DMS53 (cell line): ENCODE measurements at regions not wholly inside any gene's neighbourhood (a gene's known extent, or its start where the extent isn't known, plus 50 kb on each side); places are given as distances from the start of the nearest gene placed in this dataset.
A peak's percentile ranks its signal among the peaks of the same experiment; 100 is the strongest.

Experiments
- DNase-seq: peaks from one replicate; lab custom pipeline; 2025; lab: John Stamatoyannopoulos, UW

DNA sequence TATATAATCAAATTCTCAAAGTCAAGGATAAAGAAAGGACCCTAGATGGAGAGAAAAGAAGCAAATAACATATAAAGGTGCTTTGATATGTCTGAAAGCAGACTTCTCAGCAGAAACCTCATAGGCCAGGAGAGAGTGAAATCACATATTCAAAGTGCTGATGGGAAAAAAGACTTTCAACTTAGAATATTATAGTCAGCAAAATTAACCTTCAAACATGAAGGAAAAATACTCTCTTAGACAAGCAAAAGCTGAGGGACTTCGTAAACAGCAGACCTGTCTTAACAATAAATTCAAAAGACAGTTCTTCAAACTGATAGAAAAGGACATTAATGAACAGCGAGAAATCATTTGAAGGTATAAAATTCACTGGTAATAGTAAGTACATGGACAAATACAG lies 107.2 kb upstream of the KCNH7 start:
- no peak for DNase-seq

DNA sequence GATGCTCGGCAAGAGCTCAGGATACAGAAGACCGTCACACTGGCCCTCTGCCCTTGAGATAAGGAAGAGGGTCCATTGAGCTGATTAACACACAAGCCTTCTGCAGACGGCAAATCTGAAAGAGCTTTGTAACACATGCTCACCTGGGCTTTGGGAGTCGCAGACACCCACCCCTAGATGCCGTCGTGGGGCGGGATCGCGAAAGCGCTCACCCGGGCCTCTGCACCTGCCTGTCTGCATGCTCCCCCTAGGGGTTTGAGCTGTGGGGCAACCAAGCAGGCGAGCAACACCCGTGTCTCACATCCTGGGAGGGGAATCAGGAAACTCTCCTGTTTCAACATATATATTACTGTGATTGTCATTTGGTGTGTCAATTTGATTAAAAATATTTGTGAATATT lies 99.8 kb upstream of the KCNH7 start:
- DNase-seq: no peak

DNA sequence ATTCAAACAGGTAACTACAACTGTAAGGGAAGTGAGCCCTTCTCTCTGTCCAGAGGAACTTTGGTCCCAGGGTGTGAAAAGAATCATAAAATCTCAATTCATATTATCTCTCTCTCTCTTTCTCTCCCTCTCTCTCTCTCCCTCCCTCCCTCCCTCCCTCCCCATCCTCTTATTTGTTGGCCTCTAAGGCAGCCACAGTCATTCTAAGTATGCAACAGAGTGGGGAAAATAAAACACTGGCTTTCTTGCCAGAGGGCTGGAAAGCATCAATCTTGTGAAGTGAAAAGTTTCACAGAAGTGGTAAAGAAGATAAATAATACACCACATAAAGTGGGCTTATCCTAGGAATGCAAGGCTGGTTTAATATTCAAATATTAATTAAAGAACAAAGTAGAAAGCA lies 95.6 kb upstream of the KCNH7 start:
- no peak for DNase-seq

DNA sequence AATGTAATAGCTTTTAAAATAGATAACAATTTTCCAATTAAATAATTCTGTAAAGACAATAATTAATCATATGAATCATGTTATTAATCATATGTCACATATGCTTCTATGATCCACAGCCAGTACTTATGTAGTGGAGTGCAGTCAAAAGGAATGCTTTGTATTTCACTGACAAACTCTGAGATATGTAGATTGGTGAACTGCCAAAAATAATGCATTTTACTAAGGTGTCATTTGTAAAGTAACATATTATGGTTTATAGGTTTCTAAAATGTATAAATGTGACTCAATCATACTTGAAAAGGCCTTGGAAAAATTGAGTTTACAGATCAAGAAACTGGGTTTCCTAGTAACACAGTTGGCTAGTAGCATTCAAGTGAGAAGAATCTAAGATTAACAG lies 93.8 kb upstream of the KCNH7 start:
- no peak for DNase-seq

DNA sequence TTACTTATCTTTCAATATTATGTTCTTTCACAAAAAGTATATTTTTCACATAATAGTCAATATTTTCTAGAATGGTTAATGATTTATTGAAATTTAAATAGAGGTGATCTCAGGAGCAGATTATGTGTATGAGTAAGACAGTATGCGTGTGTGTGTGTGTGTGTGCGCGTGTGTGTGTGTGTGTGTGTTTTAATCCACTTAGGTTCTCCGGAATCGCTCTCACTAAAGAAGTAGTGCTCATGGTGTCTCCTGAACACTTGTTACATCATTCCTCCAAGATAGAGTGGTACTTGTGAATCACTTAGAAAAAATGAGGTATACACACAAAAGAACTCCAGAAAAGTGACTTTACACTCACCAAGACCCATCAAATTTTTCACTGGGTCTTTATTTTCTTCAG lies 91.0 kb upstream of the KCNH7 start:
- peak; percentile 81 for DNase-seq

DNA sequence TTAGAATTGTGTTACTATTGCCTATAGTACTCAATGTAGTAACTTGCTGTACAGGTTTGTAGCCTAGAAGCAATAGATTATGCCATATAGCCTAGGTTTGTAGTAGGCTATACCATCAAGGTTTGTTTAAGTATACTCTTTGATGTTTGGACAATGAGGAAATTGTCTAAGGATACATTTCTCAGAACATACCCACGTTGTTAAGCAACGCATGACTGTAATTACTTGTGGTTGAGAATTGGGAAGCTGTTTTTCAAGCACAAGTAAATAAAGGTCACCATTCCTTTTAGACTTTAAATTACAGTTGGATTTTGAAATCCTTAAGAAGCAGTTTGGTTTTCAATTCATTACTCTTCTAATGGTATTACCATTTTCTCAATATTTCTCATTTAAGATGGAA lies 89.8 kb upstream of the KCNH7 start:
- DNase-seq: no peak

DNA sequence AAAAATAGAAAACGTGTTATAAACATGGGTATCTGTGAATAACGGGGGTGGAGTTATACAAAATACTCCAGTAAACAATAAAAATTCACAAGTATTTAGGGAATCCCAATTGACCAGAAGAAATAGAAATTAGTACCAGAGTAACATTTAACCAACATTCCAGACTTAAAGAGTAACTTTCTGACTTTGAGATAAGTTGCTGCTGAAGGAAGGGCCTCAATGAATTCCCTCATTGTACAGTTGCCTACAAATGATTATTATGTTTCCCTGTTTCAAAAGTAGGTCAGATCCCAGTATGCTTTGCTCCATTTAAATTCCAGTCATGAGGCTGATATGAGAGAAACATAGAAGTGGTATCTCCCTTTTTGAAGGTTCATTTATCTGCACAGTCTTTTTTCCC lies 88.3 kb upstream of the KCNH7 start:
- DNase-seq: no peak

DNA sequence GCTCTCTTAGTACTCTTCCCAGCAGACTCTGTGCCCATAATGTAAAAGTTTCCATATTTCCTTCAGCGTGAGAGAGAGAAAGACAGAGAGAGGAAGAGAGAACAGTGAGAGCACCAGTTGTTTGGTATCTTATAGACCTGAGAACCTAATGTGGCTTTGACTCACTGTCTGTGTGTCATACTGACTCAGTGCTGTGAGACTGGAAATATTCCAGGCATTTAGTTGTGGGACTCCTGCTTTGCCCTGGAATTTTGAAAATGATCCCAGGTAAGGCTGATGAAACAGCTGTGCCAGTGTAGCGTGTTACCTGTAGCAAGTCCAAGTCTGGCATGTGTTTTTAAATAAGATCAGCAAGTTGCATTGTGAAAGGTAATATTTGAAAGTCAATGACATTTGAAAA lies 87.9 kb upstream of the KCNH7 start:
- DNase-seq: no peak

DNA sequence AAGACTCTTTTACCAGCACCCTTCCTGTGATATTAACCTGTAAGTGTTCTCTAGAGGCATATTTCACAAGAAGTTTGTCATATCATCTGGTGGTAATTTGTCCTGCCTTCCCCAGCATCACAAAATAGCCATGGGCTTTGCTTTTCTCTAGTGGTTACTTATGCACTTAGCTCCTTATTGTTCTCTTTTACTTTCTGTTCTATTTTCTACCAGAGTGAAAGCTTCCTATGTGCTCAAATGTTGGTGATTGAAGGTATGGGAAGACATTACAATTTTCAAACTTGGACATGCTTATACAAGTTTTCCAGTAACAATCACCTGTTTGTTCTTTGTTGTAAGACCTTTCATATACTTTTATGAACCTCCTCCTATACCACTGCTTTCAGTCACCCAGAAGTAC lies 87.0 kb upstream of the KCNH7 start:
- no peak for DNase-seq

DNA sequence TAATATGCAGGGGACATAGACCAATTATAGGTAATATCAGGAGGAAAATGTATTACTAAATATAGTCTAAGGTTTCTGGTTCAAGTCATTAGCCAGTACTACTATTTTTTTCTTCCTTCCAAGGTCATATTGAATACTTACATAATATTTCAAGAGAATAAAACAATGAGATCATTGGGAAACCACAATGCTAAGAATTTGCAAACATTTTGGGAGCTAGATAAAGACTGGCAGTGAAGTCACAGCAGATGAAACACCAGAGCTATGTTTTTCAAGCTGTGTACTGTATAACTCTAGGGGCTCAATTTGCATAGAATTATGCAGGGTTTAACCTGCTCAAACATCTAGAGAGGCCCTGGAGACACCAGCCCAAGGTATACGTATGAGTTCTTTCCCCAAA lies 80.5 kb upstream of the KCNH7 start:
- DNase-seq: no peak

DNA sequence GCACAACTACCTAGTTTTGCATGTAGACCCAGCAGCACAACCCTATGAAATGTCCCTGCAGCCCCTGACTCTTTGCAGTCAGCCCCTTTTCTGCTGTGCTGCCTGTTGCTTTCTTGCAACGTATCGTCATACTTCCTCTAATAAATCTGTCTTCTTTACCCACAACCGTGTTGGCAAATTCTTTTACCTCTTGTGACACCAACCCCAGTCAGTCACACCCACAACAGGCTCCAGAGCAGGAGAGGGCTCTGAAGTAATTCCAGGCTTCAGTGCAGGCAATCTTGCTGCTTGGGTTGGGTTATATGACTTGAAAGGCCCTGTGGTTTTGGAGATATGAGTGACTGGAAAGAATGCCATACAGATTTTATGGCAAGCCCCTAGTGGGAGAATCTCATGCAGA lies 79.1 kb upstream of the KCNH7 start:
- DNase-seq: no peak

DNA sequence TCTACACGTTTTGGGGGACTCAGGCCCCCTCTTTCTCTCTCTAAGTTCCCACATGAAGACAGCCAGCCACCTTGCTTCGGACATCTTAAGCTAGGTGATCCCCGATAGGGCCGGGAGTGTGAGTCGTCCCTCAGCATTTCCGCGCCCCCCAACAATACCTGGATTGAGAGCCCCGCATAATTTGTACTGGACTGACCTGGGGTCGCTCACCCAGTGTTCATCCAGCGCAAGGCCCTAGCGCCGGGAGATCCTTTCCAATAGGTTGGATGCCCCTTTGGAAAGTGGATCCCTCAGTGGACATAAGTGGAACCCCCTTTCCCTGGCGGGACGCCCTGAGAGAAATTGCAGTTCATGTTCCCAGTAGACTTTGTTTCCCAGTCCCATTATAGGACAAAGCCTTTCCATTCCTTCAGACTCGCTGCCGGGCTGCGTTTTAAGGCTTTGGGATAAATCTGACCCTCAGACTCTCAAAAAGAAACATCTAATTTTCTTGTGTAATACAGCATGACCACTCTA lies 77.8 kb upstream of the KCNH7 start:
- no peak for DNase-seq

DNA sequence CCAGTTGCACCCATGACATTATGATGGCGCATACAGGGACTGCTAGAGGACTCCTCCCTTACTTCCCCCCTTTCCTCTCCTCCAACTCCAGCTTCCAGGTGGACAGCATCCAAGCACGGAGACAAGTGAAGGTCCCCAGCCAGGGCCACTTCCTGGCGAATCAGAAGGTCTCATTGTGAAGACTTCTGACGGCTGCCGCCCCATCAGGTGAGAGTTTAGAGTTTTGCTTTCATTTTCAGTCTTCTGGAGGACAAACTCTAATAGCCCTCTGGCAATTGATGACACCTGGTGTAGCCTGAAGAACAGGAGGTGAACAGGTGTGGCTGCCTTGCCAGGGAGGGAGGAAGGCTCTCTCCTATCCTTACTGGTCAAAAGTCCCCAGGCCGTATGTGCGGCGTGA lies 77.3 kb upstream of the KCNH7 start:
- DNase-seq: peak; percentile 94

DNA sequence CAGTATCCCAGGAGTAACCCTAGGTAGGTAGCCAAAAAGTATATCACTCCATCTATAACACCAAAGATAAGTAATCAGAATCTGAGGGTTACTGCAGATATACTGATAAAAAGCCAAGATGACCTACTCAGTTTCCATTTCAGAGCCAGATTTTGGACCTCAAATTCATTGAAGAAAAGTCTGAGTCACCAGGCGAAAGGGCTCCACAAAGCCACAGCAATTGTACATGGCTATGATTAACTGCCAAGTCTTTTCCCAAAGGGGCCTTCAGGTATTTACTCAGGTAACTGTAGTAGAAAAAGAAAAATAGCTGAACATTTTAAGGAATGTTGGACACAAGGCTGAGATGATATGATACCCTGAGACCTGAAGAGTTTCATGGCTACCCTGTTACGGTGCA lies 75.6 kb upstream of the KCNH7 start:
- no peak for DNase-seq

DNA sequence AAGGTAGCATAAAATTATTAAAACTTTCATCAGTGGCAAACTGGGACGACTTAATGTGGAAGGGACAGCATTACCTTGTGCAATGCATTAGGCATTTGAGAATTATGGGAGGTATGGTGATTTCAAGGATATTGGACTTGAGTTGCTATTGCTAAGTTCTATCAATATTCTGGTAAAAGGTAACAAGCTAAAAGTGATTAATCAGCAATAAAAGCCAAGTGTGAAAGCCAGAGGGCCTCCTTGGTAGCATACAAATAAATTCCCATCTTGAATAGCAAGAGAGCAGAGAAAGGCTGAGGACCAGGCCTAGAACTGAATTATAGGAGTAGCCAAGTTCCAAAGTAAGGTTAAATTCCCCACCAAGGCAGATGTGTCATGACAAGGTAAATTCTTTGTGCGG lies 74.2 kb upstream of the KCNH7 start:
- DNase-seq: no peak

DNA sequence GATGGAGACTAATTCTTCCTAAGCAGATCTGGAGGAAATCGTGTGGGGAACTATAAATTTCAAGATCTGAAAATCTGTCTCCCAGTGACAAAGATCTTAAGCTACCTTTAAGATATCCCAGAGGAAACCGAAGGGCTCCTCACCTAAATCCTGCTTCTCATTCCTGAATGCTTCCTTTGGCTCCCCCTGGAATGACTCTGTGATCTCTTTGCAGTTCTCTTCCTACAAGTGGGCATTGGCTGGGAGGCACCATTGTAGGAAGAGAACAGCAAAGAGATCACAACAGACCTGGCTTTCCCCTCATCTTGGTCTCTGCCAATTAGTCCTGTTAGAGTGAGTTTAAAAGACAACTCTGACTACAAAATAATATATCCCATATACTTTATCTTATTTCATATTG lies 70.0 kb upstream of the KCNH7 start:
- DNase-seq: no peak

DNA sequence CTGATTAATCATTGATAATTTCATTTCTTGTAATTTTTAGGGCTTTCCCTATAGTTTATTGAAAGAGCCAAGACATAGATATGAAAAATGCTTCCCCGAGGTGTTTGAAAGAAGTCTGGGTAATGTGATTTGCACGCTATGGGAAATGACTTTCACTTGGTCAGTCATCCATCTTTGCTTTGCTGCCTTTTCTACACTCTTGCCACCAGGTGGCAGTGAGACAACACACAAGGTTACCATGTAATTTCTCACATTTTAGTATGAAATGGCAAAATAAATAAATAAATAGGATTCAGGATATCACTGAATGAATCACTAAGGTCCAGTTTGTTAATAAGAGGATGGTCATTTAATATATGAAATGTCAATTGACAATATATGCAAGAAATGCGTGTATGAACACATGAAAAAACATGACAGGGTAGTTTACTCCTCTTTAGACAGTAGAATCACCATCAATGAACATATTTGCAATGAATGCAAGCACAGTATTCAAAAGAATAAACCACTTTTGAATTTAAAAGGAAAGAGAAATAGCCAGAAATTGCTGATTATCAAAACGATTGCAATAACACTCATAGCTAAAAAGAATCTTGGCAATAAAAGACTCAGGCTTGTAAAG lies 52.2 kb upstream of the KCNH7 start:
- peak; percentile 91 for DNase-seq

DNA sequence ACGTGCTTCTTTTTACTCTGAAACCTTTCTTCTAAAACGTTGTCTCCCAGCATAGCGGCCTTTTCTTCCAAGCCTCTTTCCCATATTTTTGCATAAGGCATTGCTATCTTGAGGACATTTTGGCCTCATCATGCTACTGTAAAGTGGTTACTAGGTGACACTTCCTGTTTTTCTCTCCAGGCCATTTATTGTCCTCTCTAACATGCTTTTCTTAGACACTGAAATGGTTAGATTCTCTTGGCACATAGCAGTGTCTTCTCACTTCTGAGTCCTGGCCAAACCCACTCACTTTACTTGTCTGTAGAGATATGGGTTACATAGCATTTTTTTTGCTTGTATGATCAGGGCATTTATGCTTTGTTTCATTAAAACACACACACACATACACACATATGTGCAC lies 50.1 kb upstream of the KCNH7 start:
- peak; percentile 75 for DNase-seq
